GM23338 (cell line): ENCODE measurements at regions not wholly inside any gene's neighbourhood (a gene's known extent, or its start where the extent isn't known, plus 50 kb on each side); places are given as distances from the start of the nearest gene placed in this dataset.

Experiments used
- ATAC-seq: fragments of 200-7000 bp; cut with Tn5 transposase; 3 replicates; pipeline ENCODE4 v1.9.1; 2020
- DNase-seq: peaks from one replicate; pipeline ENCODE4 v3.0.0-alpha.2; 2015; ENCODE audit warnings: low spot score
- H2AFZ ChIP-seq: fragments of 200-600 bp; sonication (generic); 2 replicates; pipeline ENCODE4 v1.8.0; 2016; ENCODE audit warnings: antibody characterized with exemption, mild to moderate bottlenecking, moderate library complexity
- H3F3A ChIP-seq: fragments of 200-600 bp; sonication (generic); replicated peaks from 2 replicates; pipeline ENCODE4 v1.8.0; 2017; ENCODE audit warnings: antibody characterized with exemption, mixed run types, low read depth
- H3K27ac ChIP-seq: fragments of 200-600 bp; sonication (generic); 2 replicates; pipeline ENCODE4 v1.6.1; 2016; ENCODE audit warnings: low read depth
- H3K27me3 ChIP-seq: fragments of 200-600 bp; sonication (generic); 2 replicates; pipeline ENCODE4 v1.8.0; 2016; ENCODE audit warnings: mild to moderate bottlenecking, mixed run types, moderate library complexity; ENCODE audit not compliant: insufficient read depth
- H3K36me3 ChIP-seq: fragments of 200-600 bp; sonication (generic); 2 replicates; pipeline ENCODE4 v1.8.0; 2016; ENCODE audit warnings: mild to moderate bottlenecking; ENCODE audit not compliant: insufficient read depth
- H3K4me1 ChIP-seq: fragments of 200-600 bp; sonication (generic); 2 replicates; pipeline ENCODE4 v1.8.0; 2016; ENCODE audit warnings: mild to moderate bottlenecking, moderate library complexity; ENCODE audit not compliant: insufficient read depth
- H3K4me2 ChIP-seq: fragments of 200-600 bp; sonication (generic); 2 replicates; pipeline ENCODE4 v1.7.1; 2017; ENCODE audit warnings: mixed run types
- H3K4me3 ChIP-seq: fragments of 200-600 bp; sonication (generic); 2 replicates; pipeline ENCODE4 v1.6.1; 2016; ENCODE audit warnings: mixed run types
- H3K79me2 ChIP-seq: fragments of 200-600 bp; sonication (generic); replicated peaks from 2 replicates; pipeline ENCODE4 v1.8.0; 2017; ENCODE audit warnings: mild to moderate bottlenecking; ENCODE audit not compliant: insufficient read depth
- H3K9me2 ChIP-seq: fragments of 200-600 bp; sonication (generic); 2 replicates; pipeline ENCODE4 v1.8.0; 2017; ENCODE audit not compliant: insufficient read depth
- H4K20me1 ChIP-seq: fragments of 200-600 bp; sonication (generic); replicated peaks from 2 replicates; pipeline ENCODE4 v1.8.0; 2017; ENCODE audit warnings: mild to moderate bottlenecking; ENCODE audit not compliant: insufficient read depth
- H3K27ac Mint-ChIP-seq: 2 replicates; pipeline ENCODE4 v1.8.0; 2020; ENCODE audit warnings: inconsistent platforms, mild to moderate bottlenecking, moderate library complexity, mixed read lengths
- H3K27me3 Mint-ChIP-seq: 3 replicates; pipeline ENCODE4 v1.8.0; 2022; ENCODE audit warnings: low read depth, mild to moderate bottlenecking, moderate library complexity, mixed read lengths, inconsistent platforms; ENCODE audit not compliant: insufficient read depth, poor library complexity
- H3K36me3 Mint-ChIP-seq: 3 replicates; pipeline ENCODE4 v1.8.0; 2021; ENCODE audit warnings: low read depth, mild to moderate bottlenecking, inconsistent platforms, moderate library complexity, mixed read lengths
- H3K4me1 Mint-ChIP-seq: 3 replicates; pipeline ENCODE4 v1.8.0; 2020; ENCODE audit warnings: mild to moderate bottlenecking, inconsistent platforms, mixed read lengths
- H3K4me3 Mint-ChIP-seq: 3 replicates; pipeline ENCODE4 v1.8.0; 2021; ENCODE audit warnings: moderate library complexity, mild to moderate bottlenecking, inconsistent platforms, mixed read lengths
- H3K9me3 Mint-ChIP-seq: 3 replicates; pipeline ENCODE4 v1.8.0; 2020; ENCODE audit warnings: moderate library complexity, mild to moderate bottlenecking, inconsistent platforms, mixed read lengths
- CREB1 ChIP-seq: fragments of 250-450 bp; sonication (Bioruptor Pico); IDR thresholded peaks from 2 replicates; pipeline ENCODE4 v1.5.0; 2020; ENCODE audit warnings: low read depth, mild to moderate bottlenecking, moderate library complexity
- CTCF ChIP-seq, 2 experiments: fragments of 200-600 bp in 1 of 2; sonication (generic) in 1 of 2; conservative IDR thresholded peaks; 2 replicates each; pipeline versions ENCODE4 v1.5.1 to v1.6.1; 2016 to 2017; ENCODE audit warnings: antibody characterized with exemption in 2 of 2, low read depth in 2 of 2, mild to moderate bottlenecking in 2 of 2, moderate library complexity in 1 of 2
- ETS1 ChIP-seq: IDR thresholded peaks from 2 replicates; pipeline ENCODE4 v1.6.1; 2016; ENCODE audit warnings: antibody characterized with exemption
- EZH2 ChIP-seq: fragments of 200-600 bp; sonication (generic); IDR thresholded peaks from one replicate; pipeline ENCODE4 v1.8.0; 2017; ENCODE audit warnings: antibody characterized with exemption, mild to moderate bottlenecking, low read depth; ENCODE audit not compliant: unreplicated experiment
- EZH2phosphoT487 ChIP-seq: fragments of 200-600 bp; sonication (generic); IDR thresholded peaks from one replicate; pipeline ENCODE4 v1.8.1; 2018; ENCODE audit warnings: antibody characterized with exemption; ENCODE audit not compliant: unreplicated experiment
- JUNB ChIP-seq: IDR thresholded peaks from one replicate; pipeline ENCODE4 v1.6.1; 2016; ENCODE audit warnings: antibody characterized with exemption; ENCODE audit not compliant: unreplicated experiment
- NANOG ChIP-seq: IDR thresholded peaks from 2 replicates; pipeline ENCODE4 v1.6.1; 2016; ENCODE audit warnings: antibody characterized with exemption, borderline replicate concordance
- POLR2AphosphoS5 ChIP-seq: IDR thresholded peaks from 2 replicates; pipeline ENCODE4 v1.6.1; 2016; ENCODE audit warnings: antibody characterized with exemption, low read depth
- REST ChIP-seq: IDR thresholded peaks from one replicate; pipeline ENCODE4 v1.6.1; 2018; ENCODE audit warnings: antibody characterized with exemption; ENCODE audit not compliant: unreplicated experiment
- STAT1 ChIP-seq: IDR thresholded peaks from one replicate; pipeline ENCODE4 v1.6.1; 2016; ENCODE audit warnings: antibody characterized with exemption; ENCODE audit not compliant: unreplicated experiment
- ZNF114 ChIP-seq: fragments of 250-450 bp; sonication (Bioruptor Pico); IDR thresholded peaks from 2 replicates; pipeline ENCODE4 v1.5.0; 2020; ENCODE audit warnings: mild to moderate bottlenecking, moderate library complexity
- ZNF331 ChIP-seq: fragments of 250-450 bp; sonication (Bioruptor Pico); IDR thresholded peaks from 2 replicates; pipeline ENCODE4 v1.5.0; 2020; ENCODE audit warnings: low read depth, mild to moderate bottlenecking, moderate library complexity
- ZNF462 ChIP-seq: fragments of 250-450 bp; sonication (Bioruptor Pico); IDR thresholded peaks from 2 replicates; pipeline ENCODE4 v1.5.0; 2020; ENCODE audit warnings: mild to moderate bottlenecking, moderate library complexity

GRCh38 chr19:30107251-30107650 is 165.2 kb downstream of the URI1 start:
- Histone ChIP-seq H3K4me2 (no peak overlapping the region), H3F3A (no peaks in the 10 kb centered on the region), H3K4me3 (no peak overlapping the region), H3K36me3 (no peaks in the 10 kb centered on the region), H3K79me2 (no peaks in the 10 kb centered on the region), H3K27me3 (no peaks in the 10 kb centered on the region), H3K9me2 (no peaks in the 10 kb centered on the region), H3K27ac (no peak overlapping the region), H2AFZ (no peak overlapping the region), H4K20me1 (no peaks in the 10 kb centered on the region), H3K4me1 (no peaks in the 10 kb centered on the region)
- Mint-ChIP-seq H3K27me3 (peaks cover 13% of the 10 kb centered on the region), H3K4me3 (no peak overlapping the region), H3K36me3 (no peaks in the 10 kb centered on the region), H3K9me3 (no peaks in the 10 kb centered on the region), H3K4me1 (peaks cover 2% of the 10 kb centered on the region; the same call in 1 of the 3 replicates), H3K27ac (no peak overlapping the region)
- no peak for DNase-seq
- TF ChIP-seq ETS1 (no peak), POLR2AphosphoS5 (no peak), CTCF (conservative IDR thresholded peaks at IDR 0.05; ENCODE audit: low read depth in 2 of 2) (no peak), ZNF462 (CRISPR knock-in tag) (no peak), EZH2phosphoT487 (no peak), JUNB (no peak), ZNF114 (no peak), EZH2 (no peak), STAT1 (no peak), ZNF331 (CRISPR knock-in tag) (no peak), NANOG (no peak), REST (no peak), CREB1 (CRISPR knock-in tag) (no peak)
- ATAC-seq = no peak
